ENCODE measurements at regions not wholly inside any gene's neighbourhood (a gene's known extent, or its start where the extent isn't known, plus 50 kb on each side); places are given as distances from the start of the nearest gene placed in this dataset.
"Not testable (repeated sequence)": the region's sequence is repeated elsewhere in the genome, so short reads cannot be mapped to it uniquely, and the experiment has no call there.

GRCh38 chr6:86602093-86602492 lies 335.2 kb upstream of the HTR1E start:
- DNase-seq, result not testable (repeated sequence)

GRCh38 chr6:86598969-86599368 lies 338.4 kb upstream of the HTR1E start:
- DNase-seq, result not testable (repeated sequence)

GRCh38 chr6:86595641-86596040 lies 341.7 kb upstream of the HTR1E start:
- no peak for DNase-seq

GRCh38 chr6:86586195-86586594 lies 351.1 kb upstream of the HTR1E start:
- no peak for DNase-seq

GRCh38 chr6:86581833-86582232 lies 355.5 kb upstream of the HTR1E start:
- no peak for DNase-seq

GRCh38 chr6:86563197-86563596 lies 374.1 kb upstream of the HTR1E start:
- no peak for DNase-seq

- no peak for DNase-seq
These were observed 379.0 kb upstream of the HTR1E start for GRCh38 chr6:86558318-86558717.

GRCh38 chr6:86537292-86537861 lies 400.0 kb upstream of the HTR1E start:
- no peak for DNase-seq

- no peak for DNase-seq
These were observed 401.2 kb upstream of the HTR1E start for GRCh38 chr6:86536121-86536520.

GRCh38 chr6:86535100-86535499 lies 402.2 kb upstream of the HTR1E start:
- DNase-seq, result no peak

GRCh38 chr6:86529635-86530034 lies 407.7 kb upstream of the HTR1E start:
- no peak for DNase-seq

- no peak for DNase-seq
These were observed 411.1 kb upstream of the HTR1E start for GRCh38 chr6:86526238-86526637.

GRCh38 chr6:86516087-86516486 lies 421.2 kb upstream of the HTR1E start:
- no peak for DNase-seq

GRCh38 chr6:86511962-86512361 lies 425.4 kb upstream of the HTR1E start:
- no peak for DNase-seq

GRCh38 chr6:86508230-86508629 lies 429.1 kb upstream of the HTR1E start:
- no peak for DNase-seq

GRCh38 chr6:86502497-86502896 lies 434.8 kb upstream of the HTR1E start:
- DNase-seq, result no peak

GRCh38 chr6:86500035-86500434 lies 437.3 kb upstream of the HTR1E start:
- DNase-seq, result no peak

- not testable (repeated sequence) for DNase-seq
These were observed 448.3 kb upstream of the HTR1E start for GRCh38 chr6:86489042-86489441.

GRCh38 chr6:86487660-86488221 lies 449.6 kb upstream of the HTR1E start:
- no peak for DNase-seq

- not testable (repeated sequence) for DNase-seq
These were observed 459.0 kb upstream of the HTR1E start for GRCh38 chr6:86478316-86478715.

- no peak for DNase-seq
These were observed 459.7 kb upstream of the HTR1E start for GRCh38 chr6:86477500-86478148.

GRCh38 chr6:86476311-86476710 lies 461.0 kb upstream of the HTR1E start:
- no peak for DNase-seq

- no peak for DNase-seq
These were observed 463.2 kb upstream of the HTR1E start for GRCh38 chr6:86474081-86474480.

- no peak for DNase-seq
These were observed 465.5 kb upstream of the HTR1E start for GRCh38 chr6:86471791-86472190.

GRCh38 chr6:86459978-86460377 lies 477.4 kb upstream of the HTR1E start:
- DNase-seq, result no peak

Data from SW 1271 (cell line).